ENCODE measurements at regions not wholly inside any gene's neighbourhood (a gene's known extent, or its start where the extent isn't known, plus 50 kb on each side); places are given as distances from the start of the nearest gene placed in this dataset.

DNA sequence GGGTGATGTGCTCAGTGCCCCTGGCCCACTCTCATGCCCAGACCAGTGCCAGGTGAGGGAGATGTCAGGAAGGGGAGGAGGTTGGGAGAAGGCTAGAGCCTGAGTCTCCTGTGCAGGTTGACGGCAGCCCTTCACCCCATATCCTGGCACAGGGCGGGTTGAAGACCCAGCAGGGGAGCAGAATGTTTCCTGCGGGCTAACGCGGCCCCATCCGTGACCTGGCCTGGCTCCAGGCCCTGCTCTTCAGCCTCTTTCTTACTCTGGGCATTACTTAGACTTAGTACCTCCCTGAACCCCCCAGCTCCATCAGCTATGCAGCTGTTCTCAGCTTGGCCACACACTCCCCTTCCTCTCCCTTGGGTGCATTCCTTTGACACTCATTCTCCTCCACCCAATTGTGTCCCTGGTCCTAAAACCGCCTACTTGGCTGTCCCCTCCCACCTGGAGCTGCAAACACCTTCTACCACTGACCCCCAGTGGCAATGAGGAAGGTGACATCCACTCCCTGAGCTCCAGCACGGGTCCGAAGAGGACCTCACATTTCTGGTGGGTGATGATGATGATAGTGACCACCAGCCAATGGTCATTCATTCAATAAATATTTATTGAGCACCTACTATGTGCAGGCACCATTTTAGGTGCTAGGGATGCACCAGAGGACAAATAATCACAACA lies 179.0 kb downstream of the PTPRU start:
- Histone ChIP-seq H3K4me3 (ENCODE audit: low read depth, low read length) (no peak overlapping the region), H3K27me3 (ENCODE audit: control insufficient read depth, insufficient read depth, low read length) (peaks cover 4% of the 10 kb centered on the region), H3K36me3 (ENCODE audit: control insufficient read depth, insufficient read depth, low read length) (no peaks in the 10 kb centered on the region)
- TF ChIP-seq, protein P1, sequence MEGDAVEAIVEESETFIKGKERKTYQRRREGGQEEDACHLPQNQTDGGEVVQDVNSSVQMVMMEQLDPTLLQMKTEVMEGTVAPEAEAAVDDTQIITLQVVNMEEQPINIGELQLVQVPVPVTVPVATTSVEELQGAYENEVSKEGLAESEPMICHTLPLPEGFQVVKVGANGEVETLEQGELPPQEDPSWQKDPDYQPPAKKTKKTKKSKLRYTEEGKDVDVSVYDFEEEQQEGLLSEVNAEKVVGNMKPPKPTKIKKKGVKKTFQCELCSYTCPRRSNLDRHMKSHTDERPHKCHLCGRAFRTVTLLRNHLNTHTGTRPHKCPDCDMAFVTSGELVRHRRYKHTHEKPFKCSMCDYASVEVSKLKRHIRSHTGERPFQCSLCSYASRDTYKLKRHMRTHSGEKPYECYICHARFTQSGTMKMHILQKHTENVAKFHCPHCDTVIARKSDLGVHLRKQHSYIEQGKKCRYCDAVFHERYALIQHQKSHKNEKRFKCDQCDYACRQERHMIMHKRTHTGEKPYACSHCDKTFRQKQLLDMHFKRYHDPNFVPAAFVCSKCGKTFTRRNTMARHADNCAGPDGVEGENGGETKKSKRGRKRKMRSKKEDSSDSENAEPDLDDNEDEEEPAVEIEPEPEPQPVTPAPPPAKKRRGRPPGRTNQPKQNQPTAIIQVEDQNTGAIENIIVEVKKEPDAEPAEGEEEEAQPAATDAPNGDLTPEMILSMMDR (IDR thresholded peaks at IDR 0.05; ENCODE audit: insufficient read depth, low read length, poor library complexity, severe bottlenecking), result peak; percentile 3
- no peak for DNase-seq (ENCODE audit: low read depth)

DNA sequence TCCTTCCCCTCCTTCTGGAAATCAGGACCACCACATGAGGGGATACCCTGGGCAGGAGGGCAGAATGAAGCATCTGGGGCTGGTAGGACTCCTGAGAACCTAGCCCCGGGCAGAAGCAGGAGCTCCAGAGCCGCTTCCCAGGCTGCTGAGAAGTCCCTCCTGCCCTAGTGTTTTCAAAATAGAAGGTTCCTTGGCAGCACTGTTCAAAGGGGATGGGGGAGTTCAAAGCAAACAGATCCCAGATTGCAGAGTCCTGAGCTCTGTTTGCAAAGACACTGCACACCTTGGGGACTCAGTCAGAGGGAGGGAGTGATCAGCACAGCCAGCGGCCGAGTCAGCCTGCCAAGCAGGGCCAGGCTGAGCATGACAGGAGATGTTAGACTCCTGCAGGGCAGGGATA lies 177.8 kb downstream of the PTPRU start:
- Histone ChIP-seq H3K27me3 (ENCODE audit: control insufficient read depth, insufficient read depth, low read length) (peaks cover 4% of the 10 kb centered on the region), H3K36me3 (ENCODE audit: control insufficient read depth, insufficient read depth, low read length) (no peaks in the 10 kb centered on the region), H3K4me3 (ENCODE audit: low read depth, low read length) (no peak overlapping the region)
- TF ChIP-seq, protein P1 (IDR thresholded peaks at IDR 0.05; ENCODE audit: insufficient read depth, low read length, poor library complexity, severe bottlenecking), result no peak
- DNase-seq (ENCODE audit: low read depth), result no peak

DNA sequence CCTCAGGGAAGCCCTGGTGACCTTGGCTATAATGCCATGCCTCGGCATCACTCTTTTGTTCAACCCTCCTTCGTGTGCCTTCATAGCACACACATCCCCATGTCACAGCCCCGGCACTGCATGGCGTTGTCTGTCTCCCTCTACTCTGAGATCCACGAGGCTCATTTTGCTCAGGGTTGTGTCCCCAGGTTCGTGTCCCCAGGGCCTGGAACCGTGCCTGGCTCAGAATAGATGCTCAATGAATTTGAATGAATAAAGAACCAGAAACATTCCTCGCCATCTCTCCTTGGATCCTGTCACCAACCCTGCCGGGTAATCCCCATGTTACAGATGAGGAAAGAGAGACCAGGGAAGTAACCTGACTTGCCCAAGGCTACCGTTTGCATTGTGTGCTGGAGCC lies 177.3 kb downstream of the PTPRU start:
- H3K27me3 ChIP-seq (ENCODE audit: control insufficient read depth, insufficient read depth, low read length), result peaks cover 4% of the 10 kb centered on the region
- no peak overlapping the region for H3K4me3 ChIP-seq (ENCODE audit: low read depth, low read length)
- no peak for DNase-seq (ENCODE audit: low read depth)
- no peaks in the 10 kb centered on the region for H3K36me3 ChIP-seq (ENCODE audit: control insufficient read depth, insufficient read depth, low read length)
- TF ChIP-seq, protein P1 (IDR thresholded peaks at IDR 0.05; ENCODE audit: insufficient read depth, low read length, poor library complexity, severe bottlenecking), result no peak

DNA sequence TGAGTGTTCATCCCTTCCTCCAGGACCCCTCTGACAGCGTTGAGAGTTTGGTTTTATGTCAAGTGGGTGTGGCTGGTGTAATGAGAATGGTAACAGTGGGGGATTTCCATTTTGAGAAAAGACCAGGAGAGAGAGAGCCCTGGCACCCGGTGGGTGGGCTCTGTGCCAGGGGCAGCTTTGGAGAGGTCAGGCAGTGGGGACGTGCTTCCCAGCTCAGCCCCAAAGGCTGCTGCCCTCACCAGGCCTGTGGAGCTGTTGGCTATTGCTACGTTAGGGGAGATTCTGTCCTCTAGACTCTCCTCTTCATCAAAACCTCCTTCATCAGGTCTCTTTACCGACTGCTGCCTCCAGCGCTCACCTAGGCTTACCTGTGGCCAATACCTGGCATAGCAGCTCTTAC lies 176.3 kb downstream of the PTPRU start:
- Histone ChIP-seq H3K27me3 (ENCODE audit: control insufficient read depth, insufficient read depth, low read length) (peaks cover 4% of the 10 kb centered on the region), H3K36me3 (ENCODE audit: control insufficient read depth, insufficient read depth, low read length) (no peaks in the 10 kb centered on the region), H3K4me3 (ENCODE audit: low read depth, low read length) (no peak overlapping the region)
- TF ChIP-seq, protein P1 (IDR thresholded peaks at IDR 0.05; ENCODE audit: insufficient read depth, low read length, poor library complexity, severe bottlenecking), result no peak
- no peak for DNase-seq (ENCODE audit: low read depth)

DNA sequence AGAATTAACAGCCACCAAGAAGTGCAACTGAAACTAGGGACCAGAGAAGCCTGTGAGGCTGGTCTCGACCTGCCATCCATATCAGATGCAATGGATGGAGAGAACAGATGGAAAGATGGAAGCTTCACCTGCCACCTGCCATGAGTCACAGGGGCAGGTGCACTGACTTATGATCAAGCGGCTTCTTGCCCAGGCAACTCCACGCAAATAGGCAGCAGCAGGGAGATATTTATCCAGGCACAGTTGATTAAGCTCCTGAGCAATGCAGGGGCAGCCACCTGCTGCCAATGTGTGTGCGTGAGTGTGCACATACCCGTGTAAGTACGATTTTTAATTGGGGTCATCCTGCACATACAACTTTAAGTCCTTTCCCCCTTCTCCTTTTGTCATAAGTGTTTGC lies 174.2 kb downstream of the PTPRU start:
- TF ChIP-seq, protein P1 (IDR thresholded peaks at IDR 0.05; ENCODE audit: insufficient read depth, low read length, poor library complexity, severe bottlenecking), result no peak
- no peak overlapping the region for H3K4me3 ChIP-seq (ENCODE audit: low read depth, low read length)
- no peak for DNase-seq (ENCODE audit: low read depth)
- no peaks in the 10 kb centered on the region for H3K36me3 ChIP-seq (ENCODE audit: control insufficient read depth, insufficient read depth, low read length)
- peaks cover 4% of the 10 kb centered on the region for H3K27me3 ChIP-seq (ENCODE audit: control insufficient read depth, insufficient read depth, low read length)

DNA sequence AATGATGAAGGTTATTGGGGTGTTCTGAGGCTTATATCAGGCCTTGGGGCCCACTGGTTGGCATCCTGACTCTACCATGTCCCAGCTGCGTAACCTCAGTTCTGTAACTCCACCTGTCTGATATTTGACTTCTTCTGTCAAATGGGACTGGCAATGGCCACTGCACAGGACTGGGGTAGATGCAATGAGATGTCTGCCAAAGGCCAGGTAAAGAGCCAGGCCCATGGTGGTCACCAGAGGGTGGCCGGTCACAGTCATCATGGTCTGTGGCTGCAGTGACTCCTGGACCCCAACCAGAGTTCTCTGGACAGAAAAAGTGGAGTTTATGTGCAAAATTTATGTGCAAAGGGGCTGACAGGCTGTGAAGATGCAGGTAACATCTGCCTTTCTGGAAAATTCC lies 173.3 kb downstream of the PTPRU start:
- H3K27me3 ChIP-seq (ENCODE audit: control insufficient read depth, insufficient read depth, low read length), result peaks cover 3% of the 10 kb centered on the region
- H3K4me3 ChIP-seq (ENCODE audit: low read depth, low read length), result no peak overlapping the region
- no peak for DNase-seq (ENCODE audit: low read depth)
- TF ChIP-seq, protein P1 (IDR thresholded peaks at IDR 0.05; ENCODE audit: insufficient read depth, low read length, poor library complexity, severe bottlenecking), result no peak
- H3K36me3 ChIP-seq (ENCODE audit: control insufficient read depth, insufficient read depth, low read length), result no peaks in the 10 kb centered on the region

Measured in kidney epithelial cell (primary cell).